ENCODE measurements at regions not wholly inside any gene's neighbourhood (a gene's known extent, or its start where the extent isn't known, plus 50 kb on each side); places are given as distances from the start of the nearest gene placed in this dataset.
"Not testable (repeated sequence)": the region's sequence is repeated elsewhere in the genome, so short reads cannot be mapped to it uniquely, and the experiment has no call there.

DNA sequence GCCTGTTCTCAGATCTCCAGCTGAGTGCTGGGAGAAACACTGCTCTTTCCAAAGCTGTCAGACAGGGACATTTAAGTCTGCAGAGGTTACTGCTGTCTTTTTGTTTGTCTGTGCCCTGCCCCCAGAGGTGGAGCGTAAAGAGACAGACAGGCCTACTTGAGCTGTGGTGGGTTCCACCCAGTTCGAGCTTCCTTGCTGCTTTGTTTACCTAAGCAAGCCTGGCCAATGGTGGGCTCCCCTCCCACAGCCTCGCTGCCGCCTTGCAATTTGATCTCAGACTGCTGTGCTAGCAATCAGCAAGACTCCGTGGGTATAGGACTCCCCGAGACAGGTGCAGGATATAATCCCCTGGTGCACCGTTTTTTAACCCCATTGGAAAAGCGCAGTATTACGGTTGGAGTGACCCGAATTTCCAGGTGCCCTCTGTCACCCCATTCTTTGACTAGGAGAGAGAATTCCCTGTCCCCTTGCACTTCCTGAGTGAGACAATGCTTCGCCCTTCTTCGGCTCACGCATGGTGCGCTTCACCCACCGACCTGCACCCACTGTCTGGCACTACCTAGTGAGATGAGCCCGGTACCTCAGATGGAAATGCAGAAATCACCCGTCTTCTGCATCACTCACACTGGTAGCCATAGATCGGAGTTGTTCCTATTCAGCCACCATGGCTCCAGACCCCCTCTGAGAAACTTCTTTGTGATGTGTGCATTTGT, 650.3 kb upstream of the ALG10B start:
- Mint-ChIP-seq H3K36me3 (ENCODE audit: insufficient read depth) (no peaks in the 10 kb centered on the region), H3K27ac (no peak overlapping the region), H3K27me3 (no peaks in the 10 kb centered on the region), H3K4me1 (ENCODE audit: low read depth) (no peaks in the 10 kb centered on the region), H3K9me3 (ENCODE audit: low read depth) (peaks cover 37% of the 10 kb centered on the region), H3K4me3 (ENCODE audit: low read depth) (no peak overlapping the region)
- DNase-seq (ENCODE audit: low spot score, unreplicated experiment), result no peak
- TF ChIP-seq, protein P1, sequence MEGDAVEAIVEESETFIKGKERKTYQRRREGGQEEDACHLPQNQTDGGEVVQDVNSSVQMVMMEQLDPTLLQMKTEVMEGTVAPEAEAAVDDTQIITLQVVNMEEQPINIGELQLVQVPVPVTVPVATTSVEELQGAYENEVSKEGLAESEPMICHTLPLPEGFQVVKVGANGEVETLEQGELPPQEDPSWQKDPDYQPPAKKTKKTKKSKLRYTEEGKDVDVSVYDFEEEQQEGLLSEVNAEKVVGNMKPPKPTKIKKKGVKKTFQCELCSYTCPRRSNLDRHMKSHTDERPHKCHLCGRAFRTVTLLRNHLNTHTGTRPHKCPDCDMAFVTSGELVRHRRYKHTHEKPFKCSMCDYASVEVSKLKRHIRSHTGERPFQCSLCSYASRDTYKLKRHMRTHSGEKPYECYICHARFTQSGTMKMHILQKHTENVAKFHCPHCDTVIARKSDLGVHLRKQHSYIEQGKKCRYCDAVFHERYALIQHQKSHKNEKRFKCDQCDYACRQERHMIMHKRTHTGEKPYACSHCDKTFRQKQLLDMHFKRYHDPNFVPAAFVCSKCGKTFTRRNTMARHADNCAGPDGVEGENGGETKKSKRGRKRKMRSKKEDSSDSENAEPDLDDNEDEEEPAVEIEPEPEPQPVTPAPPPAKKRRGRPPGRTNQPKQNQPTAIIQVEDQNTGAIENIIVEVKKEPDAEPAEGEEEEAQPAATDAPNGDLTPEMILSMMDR (IDR thresholded peaks at IDR 0.05; ENCODE audit: unreplicated experiment), result no peak

DNA sequence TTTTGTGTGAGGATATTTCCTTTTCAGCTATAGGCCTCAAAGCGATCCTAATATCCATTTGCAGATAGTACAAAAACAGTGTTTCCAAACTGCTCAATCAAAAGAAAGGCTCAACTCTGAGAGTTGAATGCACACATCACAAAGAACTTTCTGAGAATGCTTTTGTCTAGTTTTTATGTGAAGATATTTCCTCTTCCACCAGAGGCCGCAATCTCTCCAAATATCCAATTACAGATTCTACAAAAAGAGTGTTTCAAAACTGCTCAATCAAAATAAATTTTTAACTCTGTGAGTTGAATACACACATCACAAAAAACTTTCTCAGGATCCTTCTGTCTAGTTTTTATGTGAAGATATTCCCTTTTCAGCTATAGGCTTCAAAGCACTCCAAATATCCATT, 648.0 kb upstream of the ALG10B start:
- not testable (repeated sequence) for H3K27ac Mint-ChIP-seq; H3K27me3 Mint-ChIP-seq; H3K4me1 Mint-ChIP-seq (ENCODE audit: low read depth); H3K4me3 Mint-ChIP-seq (ENCODE audit: low read depth); DNase-seq (ENCODE audit: low spot score, unreplicated experiment); H3K36me3 Mint-ChIP-seq (ENCODE audit: insufficient read depth)
- H3K9me3 Mint-ChIP-seq (ENCODE audit: low read depth), result peaks cover 47% of the 10 kb centered on the region

DNA sequence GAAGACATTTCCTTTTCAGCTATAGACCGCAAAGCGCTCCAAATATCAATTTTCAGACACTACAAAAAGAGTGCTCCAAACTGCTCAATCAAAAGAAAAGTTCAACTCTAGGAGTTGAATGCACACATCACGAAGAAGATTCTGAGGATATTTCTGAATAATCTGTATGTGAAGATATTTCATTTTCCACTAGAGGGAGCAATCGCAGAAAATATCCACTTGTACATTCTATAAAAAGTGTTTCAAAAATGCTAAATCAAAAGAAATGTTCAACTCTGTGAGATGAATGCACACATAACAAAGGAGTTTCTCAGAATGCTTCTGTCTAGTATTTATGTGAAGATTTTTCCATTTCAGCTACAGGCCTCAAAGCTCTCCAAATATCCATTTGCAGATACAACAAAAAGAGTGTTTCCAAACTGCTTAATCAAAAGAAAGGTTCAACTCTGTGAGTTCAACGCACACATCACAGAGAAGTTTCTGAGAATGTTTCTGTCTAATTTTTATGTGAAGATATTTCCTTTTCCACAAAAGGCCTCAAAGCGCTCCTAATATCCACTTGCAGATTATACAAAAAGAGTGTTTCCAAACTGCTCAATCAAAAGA, 643.8 kb upstream of the ALG10B start:
- no peak overlapping the region for H3K27ac Mint-ChIP-seq
- peaks cover 56% of the 10 kb centered on the region for H3K9me3 Mint-ChIP-seq (ENCODE audit: low read depth)
- no peak for DNase-seq (ENCODE audit: low spot score, unreplicated experiment)
- no peaks in the 10 kb centered on the region for H3K4me1 Mint-ChIP-seq (ENCODE audit: low read depth)
- H3K36me3 Mint-ChIP-seq (ENCODE audit: insufficient read depth), result peaks cover 1% of the 10 kb centered on the region
- H3K27me3 Mint-ChIP-seq, result no peaks in the 10 kb centered on the region
- TF ChIP-seq, protein P1 (IDR thresholded peaks at IDR 0.05; ENCODE audit: unreplicated experiment), result no peak
- H3K4me3 Mint-ChIP-seq (ENCODE audit: low read depth), result no peak overlapping the region

DNA sequence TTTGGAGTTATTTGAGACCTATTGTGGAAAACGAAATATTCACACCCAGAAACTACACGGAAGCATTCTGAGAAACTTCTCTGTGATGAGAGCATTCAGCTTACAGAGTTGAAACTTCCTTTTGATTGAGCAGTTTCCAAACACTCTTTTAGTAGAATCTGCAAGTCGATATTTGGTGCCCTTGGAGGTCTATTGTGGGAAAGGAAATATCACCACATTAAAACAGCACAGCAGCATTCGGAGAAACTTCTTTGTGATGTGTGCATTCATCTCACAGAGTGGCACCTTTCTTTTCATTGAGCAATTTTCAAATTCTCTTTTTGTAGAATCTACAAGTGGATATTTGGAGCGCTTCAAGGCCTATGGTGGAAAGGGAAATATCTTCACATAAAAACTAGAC, 595.7 kb upstream of the ALG10B start:
- Mint-ChIP-seq H3K4me1 (ENCODE audit: low read depth) (no peaks in the 10 kb centered on the region), H3K9me3 (ENCODE audit: low read depth) (peaks cover 39% of the 10 kb centered on the region), H3K27me3 (no peaks in the 10 kb centered on the region)

DNA sequence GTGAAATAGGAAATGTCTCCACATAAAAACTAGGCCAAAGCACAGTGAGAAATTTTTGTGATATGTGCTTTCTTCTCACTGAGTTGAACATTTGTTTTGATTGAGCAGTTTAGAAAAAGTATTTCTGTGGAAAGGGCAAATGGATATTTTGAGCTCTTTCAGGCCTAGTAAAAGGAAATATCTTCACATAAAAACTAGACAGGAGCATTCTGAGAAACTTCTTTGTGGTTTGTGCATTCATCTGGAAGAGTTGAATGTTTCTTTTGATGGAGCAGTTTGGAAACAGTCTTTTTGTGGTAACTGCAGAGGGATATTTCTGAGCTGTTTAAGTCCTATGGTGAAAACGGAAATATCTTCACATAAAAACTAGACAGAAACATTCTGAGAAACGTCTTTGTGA, 582.7 kb upstream of the ALG10B start:
- Mint-ChIP-seq H3K36me3 (ENCODE audit: insufficient read depth) (no peaks in the 10 kb centered on the region), H3K9me3 (ENCODE audit: low read depth) (peaks cover 52% of the 10 kb centered on the region), H3K27me3 (no peaks in the 10 kb centered on the region), H3K4me3 (ENCODE audit: low read depth) (no peak overlapping the region), H3K27ac (no peak overlapping the region), H3K4me1 (ENCODE audit: low read depth) (no peaks in the 10 kb centered on the region)
- no peak for DNase-seq (ENCODE audit: low spot score, unreplicated experiment)
- TF ChIP-seq, protein P1 (IDR thresholded peaks at IDR 0.05; ENCODE audit: unreplicated experiment), result no peak

More for the DNA sequence above, 595.7 kb upstream of the ALG10B start:
- TF ChIP-seq, protein P1 (IDR thresholded peaks at IDR 0.05; ENCODE audit: unreplicated experiment), result no peak
- no peak for DNase-seq (ENCODE audit: low spot score, unreplicated experiment)
- H3K36me3 Mint-ChIP-seq (ENCODE audit: insufficient read depth), result peaks cover 2% of the 10 kb centered on the region
- no peak overlapping the region for H3K27ac Mint-ChIP-seq
- H3K4me3 Mint-ChIP-seq (ENCODE audit: low read depth), result no peak overlapping the region

Data from progenitor cell of endocrine pancreas (in vitro differentiated cells).